ENCODE measurements at regions not wholly inside any gene's neighbourhood (a gene's known extent, or its start where the extent isn't known, plus 50 kb on each side); places are given as distances from the start of the nearest gene placed in this dataset.
"Not testable (repeated sequence)": the region's sequence is repeated elsewhere in the genome, so short reads cannot be mapped to it uniquely, and the experiment has no call there.

GRCh38 chr9:22170556-22170955, 161.5 kb upstream of the CDKN2B start:
- no peak for DNase-seq

GRCh38 chr9:22170990-22171670, 162.0 kb upstream of the CDKN2B start:
- no peak for DNase-seq

- DNase-seq: no peak
Observed at GRCh38 chr9:22171691-22172090, 162.6 kb upstream of the CDKN2B start.

GRCh38 chr9:22173908-22174307, 164.8 kb upstream of the CDKN2B start:
- DNase-seq: no peak

GRCh38 chr9:22175972-22176545, 167.0 kb upstream of the CDKN2B start:
- DNase-seq: no peak

- DNase-seq: not testable (repeated sequence)
Observed at GRCh38 chr9:22181021-22181420, 171.9 kb upstream of the CDKN2B start.

- no peak for DNase-seq
Observed at GRCh38 chr9:22189471-22189870, 180.4 kb upstream of the CDKN2B start.

GRCh38 chr9:22197000-22197399, 187.9 kb upstream of the CDKN2B start:
- not testable (repeated sequence) for DNase-seq

- no peak for DNase-seq
Observed at GRCh38 chr9:22198681-22199080, 189.6 kb upstream of the CDKN2B start.

- DNase-seq: no peak
Observed at GRCh38 chr9:22201256-22201655, 192.2 kb upstream of the CDKN2B start.

- no peak for DNase-seq
Observed at GRCh38 chr9:22203371-22204138, 194.4 kb upstream of the CDKN2B start.

GRCh38 chr9:22204240-22204639, 195.1 kb upstream of the CDKN2B start:
- no peak for DNase-seq

GRCh38 chr9:22206833-22207232, 197.7 kb upstream of the CDKN2B start:
- DNase-seq: no peak

GRCh38 chr9:22208846-22209585, 199.9 kb upstream of the CDKN2B start:
- DNase-seq: no peak

- DNase-seq: no peak
Observed at GRCh38 chr9:22210262-22210661, 201.2 kb upstream of the CDKN2B start.

GRCh38 chr9:22210936-22211335, 201.8 kb upstream of the CDKN2B start:
- DNase-seq: no peak

- DNase-seq: no peak
Observed at GRCh38 chr9:22211588-22212360, 202.7 kb upstream of the CDKN2B start.

GRCh38 chr9:22214021-22214420, 204.9 kb upstream of the CDKN2B start:
- no peak for DNase-seq

- DNase-seq: no peak
Observed at GRCh38 chr9:22214497-22215031, 205.5 kb upstream of the CDKN2B start.

GRCh38 chr9:22215521-22215920, 206.4 kb upstream of the CDKN2B start:
- no peak for DNase-seq

GRCh38 chr9:22216730-22217172, 207.6 kb upstream of the CDKN2B start:
- DNase-seq: no peak

- DNase-seq: no peak
Observed at GRCh38 chr9:22217254-22217653, 208.1 kb upstream of the CDKN2B start.

All from NCI-H2029 (cell line).